Coronary artery (tissue), 2 donors: ENCODE measurements at regions not wholly inside any gene's neighbourhood (a gene's known extent, or its start where the extent isn't known, plus 50 kb on each side); places are given as distances from the start of the nearest gene placed in this dataset.

Source experiments
- DNase-seq: peaks from one replicate; pipeline ENCODE4 v3.0.0-alpha.2; 2017; ENCODE audit warnings: low spot score
- H3K27ac ChIP-seq, 2 donors: fragments of 200-600 bp; sonication (generic); one replicate each; pipeline ENCODE4 v1.5.1; 2016 to 2019
- H3K4me3 ChIP-seq: fragments of 200-600 bp; sonication (generic); 2 replicates; pipeline ENCODE4 v1.5.1; 2016; ENCODE audit warnings: mild to moderate bottlenecking, moderate library complexity
- CTCF ChIP-seq: fragments of 200-600 bp; sonication (generic); IDR thresholded peaks from one replicate; pipeline ENCODE4 v1.5.1; 2019; ENCODE audit warnings: antibody characterized with exemption

GRCh38 chr13:112254900-112255299 lies 121.3 kb upstream of the SPACA7 start:
- Histone ChIP-seq H3K4me3 (no peak overlapping the region), H3K27ac (no peak overlapping the region)
- DNase-seq, result no peak
- no peak for TF ChIP-seq CTCF

GRCh38 chr13:112255550-112256120 lies 120.5 kb upstream of the SPACA7 start:
- H3K27ac ChIP-seq, result no peak overlapping the region
- no peak for TF ChIP-seq CTCF
- no peak overlapping the region for H3K4me3 ChIP-seq
- no peak for DNase-seq

GRCh38 chr13:112256716-112257494 lies 119.2 kb upstream of the SPACA7 start:
- H3K4me3 ChIP-seq, result no peak overlapping the region
- H3K27ac ChIP-seq, result no peak overlapping the region
- TF ChIP-seq CTCF, result no peak
- no peak for DNase-seq

- no peak for DNase-seq
- H3K4me3 ChIP-seq, result no peak overlapping the region
- no peak for TF ChIP-seq CTCF
These were observed 116.6 kb upstream of the SPACA7 start for GRCh38 chr13:112259511-112259910.

GRCh38 chr13:112260108-112261055 lies 115.8 kb upstream of the SPACA7 start:
- no peak overlapping the region for H3K27ac ChIP-seq
- H3K4me3 ChIP-seq, result no peak overlapping the region
- no peak for TF ChIP-seq CTCF
- no peak for DNase-seq

More at GRCh38 chr13:112259511-112259910, 116.6 kb upstream of the SPACA7 start:
- no peak overlapping the region for H3K27ac ChIP-seq

GRCh38 chr13:112261924-112262323 lies 114.2 kb upstream of the SPACA7 start:
- no peak overlapping the region for H3K27ac ChIP-seq
- no peak for DNase-seq
- no peak for TF ChIP-seq CTCF

More at GRCh38 chr13:112261924-112262323, 114.2 kb upstream of the SPACA7 start:
- H3K4me3 ChIP-seq, result no peak overlapping the region
